Erythroblast (primary cell): ENCODE measurements at regions not wholly inside any gene's neighbourhood (a gene's known extent, or its start where the extent isn't known, plus 50 kb on each side); places are given as distances from the start of the nearest gene placed in this dataset.

Experiments used
- GATA1 ChIP-seq: IDR thresholded peaks from 2 replicates; pipeline ENCODE4 v1.6.1; 2011; ENCODE audit warnings: low read depth, mild to moderate bottlenecking, control low read depth, low read length, moderate library complexity
- POLR2A ChIP-seq: IDR thresholded peaks from 2 replicates; pipeline ENCODE4 v1.6.1; 2011; ENCODE audit warnings: mild to moderate bottlenecking, low read length

- TF ChIP-seq POLR2A (no peak), GATA1 (no peak)
Measured at GRCh38 chr13:44052780-44053184, 173.1 kb downstream of the LACC1 start.
